GM21423 (cell line): ENCODE measurements at regions not wholly inside any gene's neighbourhood (a gene's known extent, or its start where the extent isn't known, plus 50 kb on each side); places are given as distances from the start of the nearest gene placed in this dataset.

Experiments used
- ATAC-seq: cut with Tn5 transposase; IDR thresholded peaks from one replicate; pipeline ENCODE4 v1.9.1; 2021; ENCODE audit warnings: mild to moderate bottlenecking, moderate library complexity; ENCODE audit not compliant: unreplicated experiment

- ATAC-seq: no peak
These were observed 150.8 kb upstream of the PMEPA1 start for GRCh38 chr20:57860576-57860975.

GRCh38 chr20:57857969-57858368 lies 148.2 kb upstream of the PMEPA1 start:
- ATAC-seq: no peak

GRCh38 chr20:57857118-57857517 lies 147.3 kb upstream of the PMEPA1 start:
- ATAC-seq: no peak

GRCh38 chr20:57856658-57857057 lies 146.8 kb upstream of the PMEPA1 start:
- no peak for ATAC-seq

- no peak for ATAC-seq
These were observed 142.0 kb upstream of the PMEPA1 start for GRCh38 chr20:57851796-57852195.

GRCh38 chr20:57851025-57851682 lies 141.3 kb upstream of the PMEPA1 start:
- ATAC-seq: no peak

- ATAC-seq: no peak
These were observed 139.9 kb upstream of the PMEPA1 start for GRCh38 chr20:57849521-57850215.

- no peak for ATAC-seq
These were observed 139.3 kb upstream of the PMEPA1 start for GRCh38 chr20:57849121-57849520.

- ATAC-seq: no peak
These were observed 138.5 kb upstream of the PMEPA1 start for GRCh38 chr20:57848282-57848681.

- no peak for ATAC-seq
These were observed 137.3 kb upstream of the PMEPA1 start for GRCh38 chr20:57847104-57847503.

GRCh38 chr20:57844626-57845596 lies 135.1 kb upstream of the PMEPA1 start:
- ATAC-seq: no peak

GRCh38 chr20:57843941-57844625 lies 134.3 kb upstream of the PMEPA1 start:
- no peak for ATAC-seq

GRCh38 chr20:57842720-57843119 lies 132.9 kb upstream of the PMEPA1 start:
- no peak for ATAC-seq

- no peak for ATAC-seq
These were observed 131.6 kb upstream of the PMEPA1 start for GRCh38 chr20:57841297-57841866.

- no peak for ATAC-seq
These were observed 130.9 kb upstream of the PMEPA1 start for GRCh38 chr20:57840504-57841296.

- no peak for ATAC-seq
These were observed 130.3 kb upstream of the PMEPA1 start for GRCh38 chr20:57840066-57840465.

GRCh38 chr20:57838670-57839151 lies 128.9 kb upstream of the PMEPA1 start:
- no peak for ATAC-seq

- ATAC-seq: no peak
These were observed 127.6 kb upstream of the PMEPA1 start for GRCh38 chr20:57837208-57838035.
